ENCODE measurements at regions not wholly inside any gene's neighbourhood (a gene's known extent, or its start where the extent isn't known, plus 50 kb on each side); places are given as distances from the start of the nearest gene placed in this dataset.

DNA sequence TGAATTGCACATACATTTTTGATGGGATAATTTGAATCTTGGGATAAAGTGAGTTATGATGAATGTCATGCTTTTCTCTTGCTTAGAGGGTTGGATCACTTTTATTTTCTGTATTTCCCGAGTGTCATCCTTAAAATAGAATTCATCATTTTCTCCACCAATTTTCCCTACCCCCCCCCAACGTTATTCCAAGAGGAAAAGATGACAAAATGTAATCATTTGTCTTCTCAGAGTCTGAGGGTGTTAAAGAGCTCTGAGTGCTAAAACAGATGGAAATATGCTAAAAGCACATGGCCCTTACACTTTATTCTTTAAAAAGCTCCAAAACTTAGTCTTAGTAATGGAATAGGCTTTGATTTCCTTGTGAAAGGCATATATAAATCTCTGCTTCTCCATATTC, 81.4 kb downstream of the CHRM3 start:
- ATAC-seq = no peak
- 47 to 54% (median 48%) methylated on average over 2 of the region's 2 CpGs for WGBS, 3 donors
- Histone ChIP-seq H3K9me3 (no peaks in the 10 kb centered on the region), H3K36me3 (ENCODE audit: insufficient read depth in 1 of 2, low read depth in 1 of 2) (no peaks in the 10 kb centered on the region), H3K27me3 (ENCODE audit: insufficient read depth in 3 of 3, low read length in 2 of 3) (no peaks in the 10 kb centered on the region), H3K4me3 (no peak overlapping the region), H3K4me1 (no peaks in the 10 kb centered on the region), H3K27ac (no peak overlapping the region)
- TF ChIP-seq, protein P1, sequence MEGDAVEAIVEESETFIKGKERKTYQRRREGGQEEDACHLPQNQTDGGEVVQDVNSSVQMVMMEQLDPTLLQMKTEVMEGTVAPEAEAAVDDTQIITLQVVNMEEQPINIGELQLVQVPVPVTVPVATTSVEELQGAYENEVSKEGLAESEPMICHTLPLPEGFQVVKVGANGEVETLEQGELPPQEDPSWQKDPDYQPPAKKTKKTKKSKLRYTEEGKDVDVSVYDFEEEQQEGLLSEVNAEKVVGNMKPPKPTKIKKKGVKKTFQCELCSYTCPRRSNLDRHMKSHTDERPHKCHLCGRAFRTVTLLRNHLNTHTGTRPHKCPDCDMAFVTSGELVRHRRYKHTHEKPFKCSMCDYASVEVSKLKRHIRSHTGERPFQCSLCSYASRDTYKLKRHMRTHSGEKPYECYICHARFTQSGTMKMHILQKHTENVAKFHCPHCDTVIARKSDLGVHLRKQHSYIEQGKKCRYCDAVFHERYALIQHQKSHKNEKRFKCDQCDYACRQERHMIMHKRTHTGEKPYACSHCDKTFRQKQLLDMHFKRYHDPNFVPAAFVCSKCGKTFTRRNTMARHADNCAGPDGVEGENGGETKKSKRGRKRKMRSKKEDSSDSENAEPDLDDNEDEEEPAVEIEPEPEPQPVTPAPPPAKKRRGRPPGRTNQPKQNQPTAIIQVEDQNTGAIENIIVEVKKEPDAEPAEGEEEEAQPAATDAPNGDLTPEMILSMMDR (IDR thresholded peaks at IDR 0.05) = no peak
- no peak for DNase-seq
- intact Hi-C loops (cut with DNase I) = no loop called here

DNA sequence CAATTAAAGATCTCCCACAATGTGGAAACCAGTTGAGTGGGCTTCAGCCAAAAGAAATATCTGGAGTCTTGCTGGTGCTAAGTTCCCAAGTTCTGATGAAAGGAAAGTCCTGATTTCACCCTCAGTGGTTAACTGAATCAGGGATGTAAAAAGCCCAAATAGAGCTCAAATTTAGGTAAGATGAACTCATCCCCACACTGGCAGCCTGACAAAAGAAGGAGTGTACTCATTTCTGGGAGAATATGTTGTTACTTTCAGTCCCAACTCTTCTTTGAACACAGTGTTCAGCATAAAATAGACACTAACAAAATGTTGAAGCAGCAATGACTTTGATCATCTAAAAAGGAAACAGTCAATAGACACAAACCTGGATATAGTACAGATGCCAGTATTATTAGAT, 91.7 kb downstream of the CHRM3 start:
- intact Hi-C loops (cut with DNase I) = no loop called here
- H3K4me1 ChIP-seq = no peaks in the 10 kb centered on the region
- no peaks in the 10 kb centered on the region for H3K36me3 ChIP-seq (ENCODE audit: insufficient read depth in 1 of 2, low read depth in 1 of 2)
- H3K9me3 ChIP-seq = peaks cover 17% of the 10 kb centered on the region
- TF ChIP-seq, protein P1 (IDR thresholded peaks at IDR 0.05) = no peak
- no peaks in the 10 kb centered on the region for H3K27me3 ChIP-seq (ENCODE audit: insufficient read depth in 3 of 3, low read length in 2 of 3)
- ATAC-seq (no peak), DNase-seq (no peak)
- no peak overlapping the region for H3K27ac ChIP-seq
- no peak overlapping the region for H3K4me3 ChIP-seq

DNA sequence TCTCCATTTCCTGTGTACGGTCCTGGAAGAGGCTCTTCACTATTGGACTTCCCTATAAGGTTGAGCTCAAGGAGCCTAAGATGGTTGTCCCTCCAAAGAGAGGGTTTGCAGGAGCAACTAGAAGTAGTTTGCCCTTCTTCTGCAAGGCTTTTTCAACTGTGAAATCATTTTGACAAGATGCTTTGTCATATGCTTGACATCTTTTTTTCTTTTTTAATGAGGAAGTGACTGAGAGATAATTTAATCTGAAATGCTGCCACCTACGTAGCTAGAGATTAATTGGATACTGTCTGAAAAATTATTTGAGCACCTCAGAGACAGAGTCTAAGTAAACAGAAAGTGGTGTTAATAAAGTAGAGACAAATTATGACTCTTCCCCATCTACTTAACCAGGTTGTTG, 97.0 kb downstream of the CHRM3 start:
- Histone ChIP-seq H3K27ac (no peak overlapping the region), H3K4me1 (no peaks in the 10 kb centered on the region), H3K27me3 (ENCODE audit: insufficient read depth in 3 of 3, low read length in 2 of 3) (no peaks in the 10 kb centered on the region), H3K4me3 (no peak overlapping the region), H3K36me3 (ENCODE audit: insufficient read depth in 1 of 2, low read depth in 1 of 2) (no peaks in the 10 kb centered on the region), H3K9me3 (peaks cover 17% of the 10 kb centered on the region)
- 49 to 54% (median 51%) methylated on average over 2 of the region's 2 CpGs for WGBS, 3 donors
- intact Hi-C loops (cut with DNase I) = no loop called here
- no peak for DNase-seq
- TF ChIP-seq, protein P1 (IDR thresholded peaks at IDR 0.05) = no peak
- ATAC-seq = no peak

DNA sequence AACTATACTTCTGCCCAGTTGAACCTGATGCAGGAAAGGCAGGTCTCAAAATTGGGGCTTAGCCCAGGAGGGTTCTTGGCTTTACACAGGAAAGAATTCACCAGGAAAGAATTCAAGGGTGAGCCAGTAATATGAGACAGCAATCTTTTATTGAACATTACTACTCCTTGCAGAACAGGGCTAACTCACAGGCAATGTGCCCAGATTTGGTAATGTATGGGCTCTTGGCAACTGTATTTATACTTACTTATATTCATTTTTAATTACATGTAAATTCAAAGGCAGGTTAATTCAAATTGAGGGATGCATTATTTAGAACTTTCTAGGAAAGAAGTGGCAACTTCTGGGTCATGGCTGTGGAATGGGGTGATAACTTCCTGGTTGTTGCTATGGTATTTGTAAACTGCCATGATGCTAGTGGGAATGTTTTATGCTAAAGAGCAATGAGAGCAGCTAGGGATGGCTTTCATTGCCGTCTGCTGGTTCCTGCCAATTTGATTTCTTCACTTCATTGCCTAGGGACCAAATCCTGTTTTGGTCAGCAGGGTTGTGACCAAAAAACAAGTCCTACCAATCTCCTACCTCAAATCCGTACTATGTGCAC, 107.5 kb downstream of the CHRM3 start:
- 82 to 96% (median 85%) methylated on average over 2 of the region's 2 CpGs for WGBS, 3 donors
- intact Hi-C loops (cut with DNase I) = no loop called here

DNA sequence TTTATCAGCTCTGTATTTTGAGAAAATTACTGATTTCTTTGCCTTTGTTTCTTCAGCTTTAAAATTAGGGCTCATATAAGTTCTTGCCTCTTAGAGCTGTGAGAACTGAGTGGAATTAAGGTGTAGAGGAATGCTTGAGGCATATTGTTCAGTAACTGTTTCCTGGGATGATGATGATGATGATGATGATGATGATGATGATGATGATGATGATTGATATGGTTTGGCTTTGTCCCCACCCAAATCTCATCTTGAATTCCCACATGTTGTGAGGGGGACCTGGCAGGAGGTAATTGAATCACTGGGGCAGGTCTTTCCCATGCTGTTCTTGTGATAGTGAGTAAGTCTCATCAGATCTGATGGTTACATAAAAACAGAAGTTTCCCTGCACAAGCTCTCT, 118.7 kb downstream of the CHRM3 start:
- DNase-seq (no peak), ATAC-seq (no peak)
- intact Hi-C loops (cut with DNase I) = no loop called here
- TF ChIP-seq, protein P1 (IDR thresholded peaks at IDR 0.05) = no peak
- H3K9me3 ChIP-seq = no peaks in the 10 kb centered on the region
- H3K4me3 ChIP-seq = no peak overlapping the region
- no peak overlapping the region for H3K27ac ChIP-seq
- no peaks in the 10 kb centered on the region for H3K27me3 ChIP-seq (ENCODE audit: insufficient read depth in 3 of 3, low read length in 2 of 3)
- H3K36me3 ChIP-seq (ENCODE audit: insufficient read depth in 1 of 2, low read depth in 1 of 2) = no peaks in the 10 kb centered on the region
- H3K4me1 ChIP-seq = no peaks in the 10 kb centered on the region

More for the DNA sequence above, 107.5 kb downstream of the CHRM3 start:
- Histone ChIP-seq H3K4me3 (no peak overlapping the region), H3K9me3 (peaks cover 2% of the 10 kb centered on the region), H3K36me3 (ENCODE audit: insufficient read depth in 1 of 2, low read depth in 1 of 2) (no peaks in the 10 kb centered on the region), H3K27me3 (ENCODE audit: insufficient read depth in 3 of 3, low read length in 2 of 3) (no peaks in the 10 kb centered on the region), H3K27ac (no peak overlapping the region), H3K4me1 (no peaks in the 10 kb centered on the region)
- no peak for DNase-seq
- no peak for ATAC-seq
- TF ChIP-seq, protein P1 (IDR thresholded peaks at IDR 0.05) = no peak
